ENCODE measurements at regions not wholly inside any gene's neighbourhood (a gene's known extent, or its start where the extent isn't known, plus 50 kb on each side); places are given as distances from the start of the nearest gene placed in this dataset.

- DNase-seq: no peak
Measured at GRCh38 chr14:94994245-94994644, 163.1 kb downstream of the DICER1 start.

GRCh38 chr14:94992046-94992445, 165.3 kb downstream of the DICER1 start:
- no peak for DNase-seq

- DNase-seq: no peak
Measured at GRCh38 chr14:94989946-94990345, 167.4 kb downstream of the DICER1 start.

GRCh38 chr14:94989417-94989816, 167.9 kb downstream of the DICER1 start:
- DNase-seq: no peak

GRCh38 chr14:94987409-94987808, 169.9 kb downstream of the DICER1 start:
- DNase-seq: no peak

- no peak for DNase-seq
Measured at GRCh38 chr14:94979891-94980290, 177.4 kb downstream of the DICER1 start.

GRCh38 chr14:94977016-94977415, 180.3 kb downstream of the DICER1 start:
- no peak for DNase-seq

GRCh38 chr14:94975366-94975765, 182.0 kb downstream of the DICER1 start:
- no peak for DNase-seq

GRCh38 chr14:94974893-94975292, 182.4 kb downstream of the DICER1 start:
- DNase-seq: no peak

GRCh38 chr14:94974422-94974821, 182.9 kb downstream of the DICER1 start:
- no peak for DNase-seq

- DNase-seq: no peak
Measured at GRCh38 chr14:94971750-94972149, 185.6 kb downstream of the DICER1 start.

- no peak for DNase-seq
Measured at GRCh38 chr14:94970941-94971730, 186.2 kb downstream of the DICER1 start.

GRCh38 chr14:94969766-94970165, 187.6 kb downstream of the DICER1 start:
- no peak for DNase-seq

GRCh38 chr14:94966868-94967267, 190.5 kb downstream of the DICER1 start:
- DNase-seq: no peak

GRCh38 chr14:94966344-94966743, 191.0 kb downstream of the DICER1 start:
- DNase-seq: no peak

GRCh38 chr14:94965551-94966313, 191.6 kb downstream of the DICER1 start:
- no peak for DNase-seq

- DNase-seq: no peak
Measured at GRCh38 chr14:94964931-94965330, 192.4 kb downstream of the DICER1 start.

- no peak for DNase-seq
Measured at GRCh38 chr14:94964181-94964580, 193.1 kb downstream of the DICER1 start.

- DNase-seq: no peak
Measured at GRCh38 chr14:94963051-94963450, 193.1 kb upstream of the GSC start.

- DNase-seq: no peak
Measured at GRCh38 chr14:94962166-94962575, 192.3 kb upstream of the GSC start.

GRCh38 chr14:94961386-94962165, 191.7 kb upstream of the GSC start:
- DNase-seq: no peak

GRCh38 chr14:94960285-94961001, 190.5 kb upstream of the GSC start:
- no peak for DNase-seq

All from NCI-H1436 treated with DMSO at 0.1 percent for 48 hours (cell line).